GM23338 (cell line): ENCODE measurements at regions not wholly inside any gene's neighbourhood (a gene's known extent, or its start where the extent isn't known, plus 50 kb on each side); places are given as distances from the start of the nearest gene placed in this dataset.

Experiments used
- ATAC-seq: fragments of 200-7000 bp; cut with Tn5 transposase; 3 replicates; pipeline ENCODE4 v1.9.1; 2020
- DNase-seq: peaks from one replicate; pipeline ENCODE4 v3.0.0-alpha.2; 2015; ENCODE audit warnings: low spot score
- H2AFZ ChIP-seq: fragments of 200-600 bp; sonication (generic); 2 replicates; pipeline ENCODE4 v1.8.0; 2016; ENCODE audit warnings: antibody characterized with exemption, mild to moderate bottlenecking, moderate library complexity
- H3F3A ChIP-seq: fragments of 200-600 bp; sonication (generic); replicated peaks from 2 replicates; pipeline ENCODE4 v1.8.0; 2017; ENCODE audit warnings: antibody characterized with exemption, mixed run types, low read depth
- H3K27ac ChIP-seq: fragments of 200-600 bp; sonication (generic); 2 replicates; pipeline ENCODE4 v1.6.1; 2016; ENCODE audit warnings: low read depth
- H3K27me3 ChIP-seq: fragments of 200-600 bp; sonication (generic); 2 replicates; pipeline ENCODE4 v1.8.0; 2016; ENCODE audit warnings: mild to moderate bottlenecking, mixed run types, moderate library complexity; ENCODE audit not compliant: insufficient read depth
- H3K36me3 ChIP-seq: fragments of 200-600 bp; sonication (generic); 2 replicates; pipeline ENCODE4 v1.8.0; 2016; ENCODE audit warnings: mild to moderate bottlenecking; ENCODE audit not compliant: insufficient read depth
- H3K4me1 ChIP-seq: fragments of 200-600 bp; sonication (generic); 2 replicates; pipeline ENCODE4 v1.8.0; 2016; ENCODE audit warnings: mild to moderate bottlenecking, moderate library complexity; ENCODE audit not compliant: insufficient read depth
- H3K4me2 ChIP-seq: fragments of 200-600 bp; sonication (generic); 2 replicates; pipeline ENCODE4 v1.7.1; 2017; ENCODE audit warnings: mixed run types
- H3K4me3 ChIP-seq: fragments of 200-600 bp; sonication (generic); 2 replicates; pipeline ENCODE4 v1.6.1; 2016; ENCODE audit warnings: mixed run types
- H3K79me2 ChIP-seq: fragments of 200-600 bp; sonication (generic); replicated peaks from 2 replicates; pipeline ENCODE4 v1.8.0; 2017; ENCODE audit warnings: mild to moderate bottlenecking; ENCODE audit not compliant: insufficient read depth
- H3K9me2 ChIP-seq: fragments of 200-600 bp; sonication (generic); 2 replicates; pipeline ENCODE4 v1.8.0; 2017; ENCODE audit not compliant: insufficient read depth
- H4K20me1 ChIP-seq: fragments of 200-600 bp; sonication (generic); replicated peaks from 2 replicates; pipeline ENCODE4 v1.8.0; 2017; ENCODE audit warnings: mild to moderate bottlenecking; ENCODE audit not compliant: insufficient read depth
- H3K27ac Mint-ChIP-seq: 2 replicates; pipeline ENCODE4 v1.8.0; 2020; ENCODE audit warnings: inconsistent platforms, mild to moderate bottlenecking, moderate library complexity, mixed read lengths
- H3K27me3 Mint-ChIP-seq: 3 replicates; pipeline ENCODE4 v1.8.0; 2022; ENCODE audit warnings: low read depth, mild to moderate bottlenecking, moderate library complexity, mixed read lengths, inconsistent platforms; ENCODE audit not compliant: insufficient read depth, poor library complexity
- H3K36me3 Mint-ChIP-seq: 3 replicates; pipeline ENCODE4 v1.8.0; 2021; ENCODE audit warnings: low read depth, mild to moderate bottlenecking, inconsistent platforms, moderate library complexity, mixed read lengths
- H3K4me1 Mint-ChIP-seq: 3 replicates; pipeline ENCODE4 v1.8.0; 2020; ENCODE audit warnings: mild to moderate bottlenecking, inconsistent platforms, mixed read lengths
- H3K4me3 Mint-ChIP-seq: 3 replicates; pipeline ENCODE4 v1.8.0; 2021; ENCODE audit warnings: moderate library complexity, mild to moderate bottlenecking, inconsistent platforms, mixed read lengths
- H3K9me3 Mint-ChIP-seq: 3 replicates; pipeline ENCODE4 v1.8.0; 2020; ENCODE audit warnings: moderate library complexity, mild to moderate bottlenecking, inconsistent platforms, mixed read lengths
- CREB1 ChIP-seq: fragments of 250-450 bp; sonication (Bioruptor Pico); IDR thresholded peaks from 2 replicates; pipeline ENCODE4 v1.5.0; 2020; ENCODE audit warnings: low read depth, mild to moderate bottlenecking, moderate library complexity
- CTCF ChIP-seq, 2 experiments: fragments of 200-600 bp in 1 of 2; sonication (generic) in 1 of 2; conservative IDR thresholded peaks; 2 replicates each; pipeline versions ENCODE4 v1.5.1 to v1.6.1; 2016 to 2017; ENCODE audit warnings: antibody characterized with exemption in 2 of 2, low read depth in 2 of 2, mild to moderate bottlenecking in 2 of 2, moderate library complexity in 1 of 2
- EZH2 ChIP-seq: fragments of 200-600 bp; sonication (generic); IDR thresholded peaks from one replicate; pipeline ENCODE4 v1.8.0; 2017; ENCODE audit warnings: antibody characterized with exemption, mild to moderate bottlenecking, low read depth; ENCODE audit not compliant: unreplicated experiment
- EZH2phosphoT487 ChIP-seq: fragments of 200-600 bp; sonication (generic); IDR thresholded peaks from one replicate; pipeline ENCODE4 v1.8.1; 2018; ENCODE audit warnings: antibody characterized with exemption; ENCODE audit not compliant: unreplicated experiment
- JUNB ChIP-seq: IDR thresholded peaks from one replicate; pipeline ENCODE4 v1.6.1; 2016; ENCODE audit warnings: antibody characterized with exemption; ENCODE audit not compliant: unreplicated experiment
- NANOG ChIP-seq: IDR thresholded peaks from 2 replicates; pipeline ENCODE4 v1.6.1; 2016; ENCODE audit warnings: antibody characterized with exemption, borderline replicate concordance
- POLR2AphosphoS5 ChIP-seq: IDR thresholded peaks from 2 replicates; pipeline ENCODE4 v1.6.1; 2016; ENCODE audit warnings: antibody characterized with exemption, low read depth
- STAT1 ChIP-seq: IDR thresholded peaks from one replicate; pipeline ENCODE4 v1.6.1; 2016; ENCODE audit warnings: antibody characterized with exemption; ENCODE audit not compliant: unreplicated experiment
- ZNF114 ChIP-seq: fragments of 250-450 bp; sonication (Bioruptor Pico); IDR thresholded peaks from 2 replicates; pipeline ENCODE4 v1.5.0; 2020; ENCODE audit warnings: mild to moderate bottlenecking, moderate library complexity
- ZNF331 ChIP-seq: fragments of 250-450 bp; sonication (Bioruptor Pico); IDR thresholded peaks from 2 replicates; pipeline ENCODE4 v1.5.0; 2020; ENCODE audit warnings: low read depth, mild to moderate bottlenecking, moderate library complexity
- ZNF462 ChIP-seq: fragments of 250-450 bp; sonication (Bioruptor Pico); IDR thresholded peaks from 2 replicates; pipeline ENCODE4 v1.5.0; 2020; ENCODE audit warnings: mild to moderate bottlenecking, moderate library complexity
- TF ChIP-seq, protein P1 (sequence below): IDR thresholded peaks from one replicate; pipeline ENCODE4 v1.6.1; 2018; ENCODE audit warnings: antibody characterized with exemption; ENCODE audit not compliant: unreplicated experiment
- TF ChIP-seq, protein P2 (sequence below): IDR thresholded peaks from 2 replicates; pipeline ENCODE4 v1.6.1; 2016; ENCODE audit warnings: antibody characterized with exemption

- Histone ChIP-seq H3K36me3 (no peaks in the 10 kb centered on the region), H3F3A (no peaks in the 10 kb centered on the region), H3K4me1 (no peaks in the 10 kb centered on the region), H3K4me3 (no peak overlapping the region), H2AFZ (no peak overlapping the region), H3K79me2 (no peaks in the 10 kb centered on the region), H3K4me2 (no peak overlapping the region), H3K27ac (no peak overlapping the region), H3K9me2 (peaks cover 9% of the 10 kb centered on the region; the same call in 1 of the 2 replicates), H4K20me1 (no peaks in the 10 kb centered on the region; the same call in 1 of the 2 replicates), H3K27me3 (no peaks in the 10 kb centered on the region)
- Mint-ChIP-seq H3K27me3 (no peaks in the 10 kb centered on the region), H3K27ac (no peak overlapping the region), H3K36me3 (no peaks in the 10 kb centered on the region), H3K4me3 (no peak overlapping the region), H3K4me1 (peaks cover 3% of the 10 kb centered on the region; the same call in 1 of the 3 replicates), H3K9me3 (no peaks in the 10 kb centered on the region; the same call in 2 of the 3 replicates)
- ATAC-seq: no peak
- TF ChIP-seq CTCF (conservative IDR thresholded peaks at IDR 0.05; ENCODE audit: low read depth in 2 of 2) (no peak), STAT1 (no peak), POLR2AphosphoS5 (no peak), ZNF462 (no peak), EZH2phosphoT487 (no peak), ZNF114 (CRISPR knock-in tag) (no peak), ZNF331 (no peak), CREB1 (CRISPR knock-in tag) (no peak), NANOG (no peak), JUNB (no peak), EZH2 (no peak)
- TF ChIP-seq, protein P1, sequence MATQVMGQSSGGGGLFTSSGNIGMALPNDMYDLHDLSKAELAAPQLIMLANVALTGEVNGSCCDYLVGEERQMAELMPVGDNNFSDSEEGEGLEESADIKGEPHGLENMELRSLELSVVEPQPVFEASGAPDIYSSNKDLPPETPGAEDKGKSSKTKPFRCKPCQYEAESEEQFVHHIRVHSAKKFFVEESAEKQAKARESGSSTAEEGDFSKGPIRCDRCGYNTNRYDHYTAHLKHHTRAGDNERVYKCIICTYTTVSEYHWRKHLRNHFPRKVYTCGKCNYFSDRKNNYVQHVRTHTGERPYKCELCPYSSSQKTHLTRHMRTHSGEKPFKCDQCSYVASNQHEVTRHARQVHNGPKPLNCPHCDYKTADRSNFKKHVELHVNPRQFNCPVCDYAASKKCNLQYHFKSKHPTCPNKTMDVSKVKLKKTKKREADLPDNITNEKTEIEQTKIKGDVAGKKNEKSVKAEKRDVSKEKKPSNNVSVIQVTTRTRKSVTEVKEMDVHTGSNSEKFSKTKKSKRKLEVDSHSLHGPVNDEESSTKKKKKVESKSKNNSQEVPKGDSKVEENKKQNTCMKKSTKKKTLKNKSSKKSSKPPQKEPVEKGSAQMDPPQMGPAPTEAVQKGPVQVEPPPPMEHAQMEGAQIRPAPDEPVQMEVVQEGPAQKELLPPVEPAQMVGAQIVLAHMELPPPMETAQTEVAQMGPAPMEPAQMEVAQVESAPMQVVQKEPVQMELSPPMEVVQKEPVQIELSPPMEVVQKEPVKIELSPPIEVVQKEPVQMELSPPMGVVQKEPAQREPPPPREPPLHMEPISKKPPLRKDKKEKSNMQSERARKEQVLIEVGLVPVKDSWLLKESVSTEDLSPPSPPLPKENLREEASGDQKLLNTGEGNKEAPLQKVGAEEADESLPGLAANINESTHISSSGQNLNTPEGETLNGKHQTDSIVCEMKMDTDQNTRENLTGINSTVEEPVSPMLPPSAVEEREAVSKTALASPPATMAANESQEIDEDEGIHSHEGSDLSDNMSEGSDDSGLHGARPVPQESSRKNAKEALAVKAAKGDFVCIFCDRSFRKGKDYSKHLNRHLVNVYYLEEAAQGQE: no peak
- TF ChIP-seq, protein P2, sequence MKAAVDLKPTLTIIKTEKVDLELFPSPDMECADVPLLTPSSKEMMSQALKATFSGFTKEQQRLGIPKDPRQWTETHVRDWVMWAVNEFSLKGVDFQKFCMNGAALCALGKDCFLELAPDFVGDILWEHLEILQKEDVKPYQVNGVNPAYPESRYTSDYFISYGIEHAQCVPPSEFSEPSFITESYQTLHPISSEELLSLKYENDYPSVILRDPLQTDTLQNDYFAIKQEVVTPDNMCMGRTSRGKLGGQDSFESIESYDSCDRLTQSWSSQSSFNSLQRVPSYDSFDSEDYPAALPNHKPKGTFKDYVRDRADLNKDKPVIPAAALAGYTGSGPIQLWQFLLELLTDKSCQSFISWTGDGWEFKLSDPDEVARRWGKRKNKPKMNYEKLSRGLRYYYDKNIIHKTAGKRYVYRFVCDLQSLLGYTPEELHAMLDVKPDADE: no peak
- no peak for DNase-seq
Measured at GRCh38 chr2:174656676-174657176, 59.1 kb upstream of the WIPF1 start.
